ENCODE measurements at regions not wholly inside any gene's neighbourhood (a gene's known extent, or its start where the extent isn't known, plus 50 kb on each side); places are given as distances from the start of the nearest gene placed in this dataset.

DNA sequence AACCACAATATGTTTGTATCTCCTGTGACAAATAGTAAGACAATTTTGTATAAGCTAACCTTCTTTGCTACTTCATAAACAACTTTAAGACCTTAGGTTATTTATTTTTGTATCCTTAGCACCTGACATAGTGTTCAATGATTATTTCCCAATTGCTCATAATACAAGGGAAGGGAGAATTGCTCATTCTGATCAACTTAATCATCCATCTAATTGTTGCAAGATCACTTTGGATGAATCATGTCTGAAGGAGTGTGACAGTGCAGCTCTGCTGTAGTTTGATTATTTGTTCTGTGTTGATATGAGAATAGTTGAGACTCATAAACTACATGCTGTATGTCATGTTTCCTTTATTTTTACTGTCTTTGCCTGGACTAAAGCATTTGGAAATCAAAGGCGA, 721.3 kb upstream of the SEMA6A start:
- DNase-seq (ENCODE audit: low spot score) = no peak
- CTCF ChIA-PET = no interaction called here
- Mint-ChIP-seq H3K27me3 (ENCODE audit: low read depth) (no peaks in the 10 kb centered on the region; the same call in 1 of the 2 replicates), H3K27ac (no peak overlapping the region), H3K4me3 (no peak overlapping the region), H3K4me1 (peaks cover 25% of the 10 kb centered on the region), H3K9me3 (peaks cover 25% of the 10 kb centered on the region), H3K36me3 (peaks cover 11% of the 10 kb centered on the region)
- POLR2A ChIA-PET = no interaction called here
- no peak for TF ChIP-seq ZSCAN18 (CRISPR knock-in tag; IDR thresholded peaks at IDR 0.05)
- no peak for TF ChIP-seq MXD4 (CRISPR knock-in tag; IDR thresholded peaks at IDR 0.05; ENCODE audit: borderline replicate concordance)
- TF ChIP-seq, protein P1, sequence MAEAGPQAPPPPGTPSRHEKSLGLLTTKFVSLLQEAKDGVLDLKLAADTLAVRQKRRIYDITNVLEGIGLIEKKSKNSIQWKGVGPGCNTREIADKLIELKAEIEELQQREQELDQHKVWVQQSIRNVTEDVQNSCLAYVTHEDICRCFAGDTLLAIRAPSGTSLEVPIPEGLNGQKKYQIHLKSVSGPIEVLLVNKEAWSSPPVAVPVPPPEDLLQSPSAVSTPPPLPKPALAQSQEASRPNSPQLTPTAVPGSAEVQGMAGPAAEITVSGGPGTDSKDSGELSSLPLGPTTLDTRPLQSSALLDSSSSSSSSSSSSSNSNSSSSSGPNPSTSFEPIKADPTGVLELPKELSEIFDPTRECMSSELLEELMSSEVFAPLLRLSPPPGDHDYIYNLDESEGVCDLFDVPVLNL (CRISPR knock-in tag; IDR thresholded peaks at IDR 0.05; ENCODE audit: borderline replicate concordance, low read depth) = no peak
- TF ChIP-seq GRHL2 (CRISPR knock-in tag; IDR thresholded peaks at IDR 0.05; ENCODE audit: insufficient replicate concordance, severe bottlenecking) = no peak
- no peak for TF ChIP-seq ZBTB21 (CRISPR knock-in tag; IDR thresholded peaks at IDR 0.05; ENCODE audit: borderline replicate concordance)
- no peak for TF ChIP-seq NFYB (CRISPR knock-in tag; conservative IDR thresholded peaks at IDR 0.05; ENCODE audit: low read depth)
- TF ChIP-seq SOX15 (CRISPR knock-in tag; IDR thresholded peaks at IDR 0.05) = no peak
- no peak for TF ChIP-seq TEAD4 (CRISPR knock-in tag; IDR thresholded peaks at IDR 0.05)
- TF ChIP-seq ZNF423 (CRISPR knock-in tag; IDR thresholded peaks at IDR 0.05) = no peak
- TF ChIP-seq PRRX2 (CRISPR knock-in tag; IDR thresholded peaks at IDR 0.05) = no peak
- TF ChIP-seq, protein P2, sequence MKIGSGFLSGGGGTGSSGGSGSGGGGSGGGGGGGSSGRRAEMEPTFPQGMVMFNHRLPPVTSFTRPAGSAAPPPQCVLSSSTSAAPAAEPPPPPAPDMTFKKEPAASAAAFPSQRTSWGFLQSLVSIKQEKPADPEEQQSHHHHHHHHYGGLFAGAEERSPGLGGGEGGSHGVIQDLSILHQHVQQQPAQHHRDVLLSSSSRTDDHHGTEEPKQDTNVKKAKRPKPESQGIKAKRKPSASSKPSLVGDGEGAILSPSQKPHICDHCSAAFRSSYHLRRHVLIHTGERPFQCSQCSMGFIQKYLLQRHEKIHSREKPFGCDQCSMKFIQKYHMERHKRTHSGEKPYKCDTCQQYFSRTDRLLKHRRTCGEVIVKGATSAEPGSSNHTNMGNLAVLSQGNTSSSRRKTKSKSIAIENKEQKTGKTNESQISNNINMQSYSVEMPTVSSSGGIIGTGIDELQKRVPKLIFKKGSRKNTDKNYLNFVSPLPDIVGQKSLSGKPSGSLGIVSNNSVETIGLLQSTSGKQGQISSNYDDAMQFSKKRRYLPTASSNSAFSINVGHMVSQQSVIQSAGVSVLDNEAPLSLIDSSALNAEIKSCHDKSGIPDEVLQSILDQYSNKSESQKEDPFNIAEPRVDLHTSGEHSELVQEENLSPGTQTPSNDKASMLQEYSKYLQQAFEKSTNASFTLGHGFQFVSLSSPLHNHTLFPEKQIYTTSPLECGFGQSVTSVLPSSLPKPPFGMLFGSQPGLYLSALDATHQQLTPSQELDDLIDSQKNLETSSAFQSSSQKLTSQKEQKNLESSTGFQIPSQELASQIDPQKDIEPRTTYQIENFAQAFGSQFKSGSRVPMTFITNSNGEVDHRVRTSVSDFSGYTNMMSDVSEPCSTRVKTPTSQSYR (CRISPR knock-in tag; IDR thresholded peaks at IDR 0.05) = no peak
- TF ChIP-seq CBFB (CRISPR knock-in tag; IDR thresholded peaks at IDR 0.05; ENCODE audit: low read depth) = no peak
- no peak for TF ChIP-seq NR1H2 (CRISPR knock-in tag; IDR thresholded peaks at IDR 0.05)
- TF ChIP-seq KAT7 (CRISPR knock-in tag; IDR thresholded peaks at IDR 0.05; ENCODE audit: borderline replicate concordance) = no peak
- TF ChIP-seq, protein P3, sequence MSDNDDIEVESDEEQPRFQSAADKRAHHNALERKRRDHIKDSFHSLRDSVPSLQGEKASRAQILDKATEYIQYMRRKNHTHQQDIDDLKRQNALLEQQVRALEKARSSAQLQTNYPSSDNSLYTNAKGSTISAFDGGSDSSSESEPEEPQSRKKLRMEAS (CRISPR knock-in tag; IDR thresholded peaks at IDR 0.05) = no peak
- TF ChIP-seq, protein P4, sequence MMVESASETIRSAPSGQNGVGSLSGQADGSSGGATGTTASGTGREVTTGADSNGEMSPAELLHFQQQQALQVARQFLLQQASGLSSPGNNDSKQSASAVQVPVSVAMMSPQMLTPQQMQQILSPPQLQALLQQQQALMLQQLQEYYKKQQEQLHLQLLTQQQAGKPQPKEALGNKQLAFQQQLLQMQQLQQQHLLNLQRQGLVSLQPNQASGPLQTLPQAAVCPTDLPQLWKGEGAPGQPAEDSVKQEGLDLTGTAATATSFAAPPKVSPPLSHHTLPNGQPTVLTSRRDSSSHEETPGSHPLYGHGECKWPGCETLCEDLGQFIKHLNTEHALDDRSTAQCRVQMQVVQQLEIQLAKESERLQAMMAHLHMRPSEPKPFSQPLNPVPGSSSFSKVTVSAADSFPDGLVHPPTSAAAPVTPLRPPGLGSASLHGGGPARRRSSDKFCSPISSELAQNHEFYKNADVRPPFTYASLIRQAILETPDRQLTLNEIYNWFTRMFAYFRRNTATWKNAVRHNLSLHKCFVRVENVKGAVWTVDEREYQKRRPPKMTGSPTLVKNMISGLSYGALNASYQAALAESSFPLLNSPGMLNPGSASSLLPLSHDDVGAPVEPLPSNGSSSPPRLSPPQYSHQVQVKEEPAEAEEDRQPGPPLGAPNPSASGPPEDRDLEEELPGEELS (CRISPR knock-in tag; IDR thresholded peaks at IDR 0.05) = no peak
- ATAC-seq = no peak

DNA sequence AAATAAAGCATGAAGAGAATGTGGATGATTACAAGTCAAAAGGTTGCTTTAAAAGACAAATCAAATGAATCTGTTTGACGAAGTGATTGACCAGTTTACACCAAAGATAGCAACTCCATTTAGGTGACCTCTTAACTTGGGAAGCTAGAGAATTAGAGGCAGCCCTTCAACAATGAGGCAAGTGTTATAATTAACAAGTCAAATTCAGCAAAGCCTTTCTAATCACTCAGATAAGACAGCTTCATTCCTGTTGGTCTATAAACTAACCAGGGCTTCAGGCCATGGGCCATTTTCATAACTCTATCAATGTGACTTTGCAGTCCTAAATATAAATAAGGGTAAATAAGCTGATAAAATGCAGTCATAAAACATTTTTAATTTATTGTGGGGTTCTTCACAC, 712.2 kb upstream of the SEMA6A start:
- no peaks in the 10 kb centered on the region for H3K27me3 Mint-ChIP-seq (ENCODE audit: low read depth)
- ChIA-PET CTCF (no interaction called here), POLR2A (no interaction called here)
- TF ChIP-seq JUN (CRISPR knock-in tag; IDR thresholded peaks at IDR 0.05) (no peak), MLX (CRISPR knock-in tag; IDR thresholded peaks at IDR 0.05) (no peak), SMAD3 (CRISPR knock-in tag; IDR thresholded peaks at IDR 0.05; ENCODE audit: borderline replicate concordance) (no peak)
- TF ChIP-seq, protein P5, sequence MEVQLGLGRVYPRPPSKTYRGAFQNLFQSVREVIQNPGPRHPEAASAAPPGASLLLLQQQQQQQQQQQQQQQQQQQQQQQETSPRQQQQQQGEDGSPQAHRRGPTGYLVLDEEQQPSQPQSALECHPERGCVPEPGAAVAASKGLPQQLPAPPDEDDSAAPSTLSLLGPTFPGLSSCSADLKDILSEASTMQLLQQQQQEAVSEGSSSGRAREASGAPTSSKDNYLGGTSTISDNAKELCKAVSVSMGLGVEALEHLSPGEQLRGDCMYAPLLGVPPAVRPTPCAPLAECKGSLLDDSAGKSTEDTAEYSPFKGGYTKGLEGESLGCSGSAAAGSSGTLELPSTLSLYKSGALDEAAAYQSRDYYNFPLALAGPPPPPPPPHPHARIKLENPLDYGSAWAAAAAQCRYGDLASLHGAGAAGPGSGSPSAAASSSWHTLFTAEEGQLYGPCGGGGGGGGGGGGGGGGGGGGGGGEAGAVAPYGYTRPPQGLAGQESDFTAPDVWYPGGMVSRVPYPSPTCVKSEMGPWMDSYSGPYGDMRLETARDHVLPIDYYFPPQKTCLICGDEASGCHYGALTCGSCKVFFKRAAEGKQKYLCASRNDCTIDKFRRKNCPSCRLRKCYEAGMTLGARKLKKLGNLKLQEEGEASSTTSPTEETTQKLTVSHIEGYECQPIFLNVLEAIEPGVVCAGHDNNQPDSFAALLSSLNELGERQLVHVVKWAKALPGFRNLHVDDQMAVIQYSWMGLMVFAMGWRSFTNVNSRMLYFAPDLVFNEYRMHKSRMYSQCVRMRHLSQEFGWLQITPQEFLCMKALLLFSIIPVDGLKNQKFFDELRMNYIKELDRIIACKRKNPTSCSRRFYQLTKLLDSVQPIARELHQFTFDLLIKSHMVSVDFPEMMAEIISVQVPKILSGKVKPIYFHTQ (CRISPR knock-in tag; IDR thresholded peaks at IDR 0.05) = no peak
- TF ChIP-seq, protein P6, sequence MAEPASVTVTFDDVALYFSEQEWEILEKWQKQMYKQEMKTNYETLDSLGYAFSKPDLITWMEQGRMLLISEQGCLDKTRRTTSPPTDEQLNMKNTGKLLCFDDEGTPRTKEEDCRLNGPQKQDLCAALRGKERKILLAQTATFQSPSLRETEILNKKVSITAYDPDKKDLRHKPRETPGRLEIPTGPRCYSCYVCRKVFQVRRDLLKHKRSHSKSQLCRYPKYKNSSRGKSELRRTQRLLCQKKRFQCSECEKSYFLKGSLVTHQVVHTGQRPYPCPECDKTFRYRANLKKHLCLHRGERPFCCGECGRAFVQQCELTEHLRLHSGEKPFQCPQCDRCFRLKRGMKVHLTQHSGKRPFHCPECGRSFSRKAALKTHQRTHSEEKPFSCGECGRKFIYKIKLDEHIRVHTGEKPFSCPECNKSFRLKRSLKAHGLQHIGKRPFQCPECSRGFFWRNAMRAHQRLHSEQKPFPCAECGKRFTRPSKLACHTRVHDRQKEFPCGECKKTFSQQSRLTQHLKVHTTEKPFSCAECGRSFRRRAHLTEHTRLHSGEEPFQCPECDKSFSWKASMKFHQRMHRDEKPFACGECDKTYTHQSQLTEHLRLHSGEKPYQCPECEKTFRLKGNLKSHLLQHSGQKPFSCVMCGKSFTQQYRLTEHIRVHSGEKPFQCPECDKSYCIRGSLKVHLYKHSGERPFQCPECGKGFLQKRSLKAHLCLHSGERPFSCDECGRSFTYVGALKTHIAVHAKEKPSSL (CRISPR knock-in tag; conservative IDR thresholded peaks at IDR 0.05) = no peak
- H3K4me3 Mint-ChIP-seq = no peak overlapping the region
- H3K4me1 Mint-ChIP-seq = peaks cover 3% of the 10 kb centered on the region; the same call in 1 of the 2 replicates
- no peaks in the 10 kb centered on the region for H3K9me3 Mint-ChIP-seq
- DNase-seq (ENCODE audit: low spot score) (no peak), ATAC-seq (no peak)
- H3K27ac Mint-ChIP-seq = no peak overlapping the region
- H3K36me3 Mint-ChIP-seq = no peaks in the 10 kb centered on the region
